GM03348 (cell line): ENCODE measurements at regions not wholly inside any gene's neighbourhood (a gene's known extent, or its start where the extent isn't known, plus 50 kb on each side); places are given as distances from the start of the nearest gene placed in this dataset.

Experiments used
- DNase-seq: peaks from one replicate; pipeline ENCODE4 v3.0.0; 2012; ENCODE audit warnings: low spot score

- no peak for DNase-seq
Observed at GRCh38 chr7:22624781-22625180, 102.2 kb upstream of the IL6 start.

- no peak for DNase-seq
Observed at GRCh38 chr7:22622116-22622785, 104.7 kb upstream of the IL6 start.

GRCh38 chr7:22618528-22618927, 108.5 kb upstream of the IL6 start:
- no peak for DNase-seq

- no peak for DNase-seq
Observed at GRCh38 chr7:22617166-22617565, 109.8 kb upstream of the IL6 start.

GRCh38 chr7:22613496-22613895, 113.5 kb upstream of the IL6 start:
- DNase-seq: peak; percentile 27

- no peak for DNase-seq
Observed at GRCh38 chr7:22612776-22613175, 112.8 kb upstream of the STEAP1B start.

- no peak for DNase-seq
Observed at GRCh38 chr7:22611758-22612079, 111.7 kb upstream of the STEAP1B start.

GRCh38 chr7:22610951-22611757, 111.2 kb upstream of the STEAP1B start:
- peak; percentile 45 for DNase-seq

GRCh38 chr7:22610263-22610662, 110.3 kb upstream of the STEAP1B start:
- no peak for DNase-seq

- DNase-seq: no peak
Observed at GRCh38 chr7:22607180-22607579, 107.2 kb upstream of the STEAP1B start.

- DNase-seq: no peak
Observed at GRCh38 chr7:22604246-22604645, 104.3 kb upstream of the STEAP1B start.

- DNase-seq: peak; percentile 48
Observed at GRCh38 chr7:22601812-22602565, 102.0 kb upstream of the STEAP1B start.

- peak; percentile 6 for DNase-seq
Observed at GRCh38 chr7:22601408-22601807, 101.4 kb upstream of the STEAP1B start.

GRCh38 chr7:22601003-22601402, 101.0 kb upstream of the STEAP1B start:
- no peak for DNase-seq

GRCh38 chr7:22598318-22598920, 98.4 kb upstream of the STEAP1B start:
- no peak for DNase-seq

GRCh38 chr7:22597844-22598243, 97.9 kb upstream of the STEAP1B start:
- peak; percentile 35 for DNase-seq

- DNase-seq: no peak
Observed at GRCh38 chr7:22596763-22597400, 96.9 kb upstream of the STEAP1B start.

- no peak for DNase-seq
Observed at GRCh38 chr7:22594020-22594419, 94.0 kb upstream of the STEAP1B start.

GRCh38 chr7:22591271-22591670, 91.3 kb upstream of the STEAP1B start:
- DNase-seq: peak; percentile 16

- no peak for DNase-seq
Observed at GRCh38 chr7:22589641-22590201, 89.7 kb upstream of the STEAP1B start.

- no peak for DNase-seq
Observed at GRCh38 chr7:22588351-22588750, 88.4 kb upstream of the STEAP1B start.

GRCh38 chr7:22587322-22587721, 87.3 kb upstream of the STEAP1B start:
- peak; percentile 61 for DNase-seq
